GM21390 (cell line): ENCODE measurements at regions not wholly inside any gene's neighbourhood (a gene's known extent, or its start where the extent isn't known, plus 50 kb on each side); places are given as distances from the start of the nearest gene placed in this dataset.

Experiments
- ATAC-seq: cut with Tn5 transposase; IDR thresholded peaks from one replicate; pipeline ENCODE4 v1.9.1; 2021; ENCODE audit not compliant: unreplicated experiment

DNA sequence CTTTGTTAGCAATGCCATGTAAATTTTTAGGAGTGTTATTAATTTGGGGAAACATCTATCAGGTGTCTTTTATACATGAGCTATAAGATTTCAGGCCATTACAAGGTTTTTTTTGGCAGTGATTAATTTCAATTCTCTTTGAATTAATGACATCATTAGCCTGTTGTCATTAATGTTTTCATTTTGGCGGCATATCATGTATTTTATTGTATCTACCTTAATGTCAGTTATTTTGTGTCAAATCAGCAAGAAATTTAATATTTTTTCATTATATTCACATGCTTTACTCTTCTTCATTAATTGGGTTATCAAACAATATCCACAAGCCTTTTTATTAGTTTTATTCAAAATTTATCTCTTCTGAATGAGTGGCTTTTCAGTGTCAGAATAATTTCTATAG is 153.0 kb upstream of the CAND1 start:
- ATAC-seq, result no peak

DNA sequence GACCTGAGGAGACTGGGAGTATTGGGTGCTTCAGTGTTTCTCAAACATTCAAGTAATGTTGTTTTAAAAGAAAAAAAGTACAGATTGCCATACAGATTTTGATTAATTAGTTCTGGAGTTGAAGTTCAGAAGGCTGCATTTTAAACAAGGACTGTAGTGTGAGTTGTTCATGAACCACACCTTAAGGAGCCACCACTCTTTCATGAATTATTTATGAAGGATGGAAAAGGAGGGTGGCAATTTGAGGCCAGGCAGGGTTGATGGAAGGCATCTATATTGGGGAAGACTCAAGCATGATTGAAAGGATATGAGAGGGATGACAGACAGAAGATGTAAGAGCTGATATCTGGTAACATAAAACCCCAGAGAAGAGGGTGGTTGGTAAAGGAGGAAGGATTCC is 146.6 kb upstream of the CAND1 start:
- ATAC-seq, result no peak

DNA sequence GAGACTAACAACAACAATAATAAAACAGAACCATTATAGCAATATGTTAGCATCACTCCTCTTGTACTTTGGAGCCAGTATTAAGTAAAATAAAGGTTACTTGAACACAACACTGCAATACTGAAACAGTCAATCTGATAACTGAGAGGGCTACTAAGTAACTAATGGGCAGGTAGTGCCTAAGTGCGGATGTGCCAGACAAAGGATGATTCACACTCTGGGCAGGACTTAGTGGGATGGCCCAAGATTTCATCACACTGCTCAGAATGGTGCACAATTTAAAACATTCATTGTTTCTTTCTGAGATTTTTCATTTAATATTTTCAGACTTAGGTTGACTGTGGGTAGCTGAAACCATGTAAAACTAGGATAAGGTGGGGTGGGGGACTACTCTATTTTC is 131.9 kb upstream of the CAND1 start:
- ATAC-seq, result no peak

DNA sequence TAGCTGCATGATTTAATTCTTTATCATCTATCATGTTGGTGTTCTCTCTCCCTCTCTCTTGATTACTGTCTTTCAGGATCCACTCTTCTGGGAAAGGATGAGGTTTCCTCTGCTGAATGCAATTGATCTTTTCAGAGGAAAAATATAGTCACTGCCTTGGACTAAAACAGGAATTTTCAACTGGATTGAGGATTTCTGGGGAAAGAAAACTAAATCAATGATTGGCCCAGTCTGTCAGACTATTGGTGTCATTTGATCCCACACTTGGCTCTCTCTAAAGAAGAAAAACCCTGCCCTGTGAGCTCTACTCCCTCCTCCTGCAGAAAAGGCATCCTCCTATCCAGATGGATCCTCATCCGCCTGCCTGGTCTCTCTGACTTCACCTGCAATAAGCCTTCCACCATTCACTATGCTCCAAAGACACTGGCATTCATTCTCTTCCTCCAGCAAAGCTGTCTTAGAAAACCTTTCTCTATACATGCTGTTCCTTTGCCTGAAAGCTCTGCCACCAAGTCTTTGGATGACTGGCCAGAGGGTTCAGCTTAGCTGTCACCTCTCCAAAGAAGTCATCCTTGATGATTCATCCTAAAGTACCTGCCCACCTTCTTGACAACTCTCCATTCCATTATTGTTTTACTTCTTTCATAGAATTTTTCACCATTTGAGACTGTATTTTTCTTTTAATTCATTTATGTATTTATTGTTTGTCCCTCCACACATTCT is 127.7 kb upstream of the CAND1 start:
- ATAC-seq, result no peak

DNA sequence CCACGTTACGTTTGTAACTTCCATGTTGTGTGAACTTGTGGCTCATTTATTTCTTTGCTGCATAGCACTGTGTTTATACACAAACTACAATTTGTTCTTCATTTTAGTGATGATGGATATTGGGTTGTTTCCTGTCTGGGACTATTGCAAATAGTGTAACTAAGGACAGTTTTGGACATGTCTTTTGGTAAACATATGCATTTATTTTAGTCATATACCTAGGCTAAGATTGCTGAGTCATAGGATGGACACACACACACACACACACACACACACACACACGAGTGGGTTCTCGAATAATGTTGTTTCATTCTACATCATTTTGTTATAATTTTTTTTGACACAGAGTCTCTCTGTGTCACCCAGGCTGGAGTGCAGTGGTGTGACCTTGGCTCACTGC is 123.5 kb upstream of the CAND1 start:
- no peak for ATAC-seq

DNA sequence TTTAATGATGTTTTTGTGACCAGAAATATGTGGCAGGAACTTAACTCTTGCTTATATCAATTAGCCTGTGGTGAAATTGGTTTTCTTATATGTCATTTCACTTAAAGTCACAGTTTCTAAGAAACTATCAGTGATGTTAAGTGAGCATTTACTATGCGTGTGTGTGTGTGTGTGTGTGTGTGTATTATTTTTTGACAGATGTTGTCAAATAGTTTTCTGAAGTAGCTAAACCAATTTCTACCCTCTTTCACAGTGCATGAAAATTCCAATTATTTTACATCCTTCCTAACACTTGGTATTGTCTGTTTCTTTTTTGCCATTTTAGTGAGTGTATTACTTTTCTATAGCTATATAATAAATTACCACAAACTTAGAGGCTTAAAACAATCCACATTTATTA is 122.1 kb upstream of the CAND1 start:
- ATAC-seq, result no peak

DNA sequence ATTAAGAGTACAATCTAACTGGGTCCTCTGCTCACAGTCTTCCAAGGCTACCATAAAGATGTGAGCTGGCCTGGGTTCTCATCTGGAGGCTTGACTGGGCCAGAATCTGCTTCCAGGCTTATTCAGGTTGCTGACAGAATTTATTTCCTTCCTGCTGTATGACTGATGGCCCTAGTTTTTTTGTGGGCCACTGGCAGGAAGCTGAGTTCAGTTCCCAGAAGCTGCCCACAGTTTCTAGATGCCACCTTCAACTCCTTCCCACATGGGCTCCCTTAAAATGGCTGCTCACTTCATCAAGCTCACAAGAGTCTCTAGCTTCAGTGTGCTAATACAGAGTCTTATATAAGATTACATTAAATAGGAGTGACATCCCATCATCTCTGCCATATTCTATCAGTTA is 121.7 kb upstream of the CAND1 start:
- no peak for ATAC-seq

DNA sequence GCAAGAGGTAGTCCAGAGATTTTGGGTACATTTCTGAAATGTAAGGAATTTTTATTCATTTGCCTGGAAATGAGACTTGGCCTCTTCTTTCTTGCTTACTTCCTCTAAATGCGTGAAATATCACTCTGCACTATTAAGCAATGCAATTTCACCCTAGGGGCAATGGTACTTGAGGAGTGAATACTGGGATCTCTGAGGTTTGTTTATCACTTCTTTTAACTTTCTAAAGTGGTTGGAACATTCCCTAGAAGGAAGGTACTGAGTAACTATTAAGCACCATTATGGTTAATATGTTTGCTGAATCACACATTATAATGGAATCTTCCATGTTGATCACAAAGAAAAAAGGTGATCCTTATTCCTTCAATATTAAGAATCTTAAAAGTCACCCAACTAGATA is 120.9 kb upstream of the CAND1 start:
- ATAC-seq, result no peak

DNA sequence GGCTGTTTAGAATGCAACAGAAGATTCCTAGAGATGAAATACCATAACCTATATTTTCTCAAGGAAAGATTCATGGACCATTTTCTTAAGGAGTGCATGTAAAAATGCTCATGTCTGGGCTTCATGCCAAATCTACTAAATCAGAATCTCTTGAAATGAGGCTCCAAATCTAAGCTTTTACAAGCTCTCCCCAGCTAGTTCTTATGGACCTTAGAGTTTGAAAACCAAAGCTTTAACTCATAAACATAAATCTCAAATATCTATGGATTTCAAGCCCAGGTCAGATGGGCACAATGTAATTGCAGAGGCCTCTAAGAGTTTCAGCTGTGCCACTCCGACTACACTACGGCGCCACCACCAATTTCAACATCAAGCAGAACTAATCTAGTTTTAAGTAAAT is 117.3 kb upstream of the CAND1 start:
- ATAC-seq, result no peak

DNA sequence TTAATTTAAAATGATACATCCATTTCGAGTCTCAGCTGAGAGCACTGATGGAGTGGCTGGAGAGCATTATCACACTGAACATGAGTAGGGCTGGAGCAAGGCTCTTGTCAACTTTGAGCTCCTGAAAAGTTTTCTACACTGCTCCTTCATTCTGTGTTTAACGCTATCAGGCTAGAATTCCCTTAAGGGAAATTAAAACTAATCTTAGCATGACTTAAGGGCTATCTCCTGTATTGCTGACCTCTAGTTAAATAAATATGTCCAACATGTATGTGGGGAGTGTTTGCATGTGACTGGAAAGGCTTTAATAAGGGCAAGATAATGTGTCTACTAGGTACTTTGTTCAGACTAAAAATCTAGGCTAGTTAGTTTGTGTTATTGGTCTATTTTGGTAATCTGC is 116.7 kb upstream of the CAND1 start:
- ATAC-seq, result no peak

DNA sequence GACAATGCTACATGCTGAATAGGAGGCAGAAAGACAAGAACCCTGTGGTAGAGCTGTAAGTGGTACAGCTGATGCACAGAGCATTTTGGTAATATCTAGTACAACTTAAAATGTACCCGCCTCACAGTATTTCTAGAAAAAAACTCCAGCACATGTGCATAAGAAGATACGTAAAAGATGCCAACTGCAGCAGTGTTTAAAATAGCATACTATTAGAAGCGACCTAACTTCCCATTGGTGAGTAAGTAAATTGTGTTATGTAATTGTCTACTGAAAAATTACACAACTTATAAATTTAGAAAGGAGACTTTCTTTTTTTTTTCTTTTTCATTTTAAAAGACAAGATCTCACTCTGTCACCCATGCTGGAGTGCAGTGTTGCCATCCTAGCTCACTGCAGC is 114.3 kb upstream of the CAND1 start:
- ATAC-seq, result no peak

DNA sequence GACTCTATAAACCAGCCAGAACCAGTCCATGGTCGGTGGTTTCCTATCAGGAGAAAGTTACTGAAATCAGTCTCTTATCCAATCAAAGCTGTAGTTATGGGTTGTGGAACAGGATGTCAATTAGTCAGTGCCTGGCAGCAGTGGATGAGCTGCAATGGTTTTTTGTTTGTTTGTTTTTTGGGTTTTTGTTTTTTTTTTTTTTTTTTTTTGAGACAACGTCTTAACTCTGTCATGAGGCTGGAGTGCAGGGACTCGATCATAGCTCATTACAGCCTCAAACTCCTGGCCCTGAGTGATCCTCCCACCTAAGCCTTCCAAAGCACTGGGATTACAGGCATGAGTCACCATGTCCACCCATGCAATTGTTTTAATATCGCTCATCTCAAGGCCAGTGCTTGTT is 113.3 kb upstream of the CAND1 start:
- ATAC-seq, result no peak

DNA sequence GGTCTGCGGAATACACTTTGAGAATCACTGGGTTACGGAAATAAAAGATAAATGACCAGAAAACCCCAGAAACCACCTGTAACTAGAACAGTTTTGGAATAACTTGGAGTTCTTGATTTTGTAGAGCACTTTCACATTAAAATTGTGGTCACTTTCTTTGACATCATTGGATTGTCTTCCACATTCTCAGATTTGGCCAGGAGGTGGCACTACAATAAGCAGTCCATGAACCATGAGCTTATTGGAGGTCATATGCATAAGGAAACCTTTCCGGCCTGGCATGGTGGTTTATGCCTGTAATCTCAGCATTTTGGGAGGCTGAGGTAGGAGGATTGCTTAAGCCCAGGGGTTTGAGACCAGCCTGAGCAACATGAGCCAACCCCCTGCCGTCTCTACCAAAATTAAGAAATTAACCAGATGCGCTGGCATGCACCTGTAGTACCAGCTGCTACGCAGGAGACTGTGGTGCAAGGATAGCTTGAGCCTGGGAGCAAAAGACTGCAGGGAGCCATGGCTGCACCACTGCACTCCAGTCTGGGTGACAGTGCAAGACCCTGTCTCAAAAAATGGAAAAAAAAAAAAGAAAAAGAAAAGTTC is 107.7 kb upstream of the CAND1 start:
- ATAC-seq, result peak; percentile 76

DNA sequence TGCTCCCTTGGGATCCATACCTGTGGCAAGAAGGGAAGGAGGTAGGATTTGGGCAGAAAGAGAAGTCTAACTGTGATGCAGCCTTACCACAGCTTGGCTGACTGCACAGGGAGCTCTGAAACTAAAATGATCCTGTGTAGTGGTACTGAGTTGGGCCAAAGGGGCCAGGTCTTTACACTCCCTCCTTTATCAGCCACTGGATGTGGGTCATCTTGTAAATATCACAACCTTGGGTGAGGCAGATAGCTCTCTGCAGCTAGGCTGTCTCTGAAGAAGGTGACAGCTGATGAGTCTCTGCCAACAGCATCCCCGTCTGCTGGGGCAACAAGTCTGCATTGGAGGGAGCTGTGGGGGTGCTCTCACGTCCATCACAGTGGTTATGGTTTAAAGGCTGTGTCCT is 95.9 kb upstream of the CAND1 start:
- no peak for ATAC-seq

DNA sequence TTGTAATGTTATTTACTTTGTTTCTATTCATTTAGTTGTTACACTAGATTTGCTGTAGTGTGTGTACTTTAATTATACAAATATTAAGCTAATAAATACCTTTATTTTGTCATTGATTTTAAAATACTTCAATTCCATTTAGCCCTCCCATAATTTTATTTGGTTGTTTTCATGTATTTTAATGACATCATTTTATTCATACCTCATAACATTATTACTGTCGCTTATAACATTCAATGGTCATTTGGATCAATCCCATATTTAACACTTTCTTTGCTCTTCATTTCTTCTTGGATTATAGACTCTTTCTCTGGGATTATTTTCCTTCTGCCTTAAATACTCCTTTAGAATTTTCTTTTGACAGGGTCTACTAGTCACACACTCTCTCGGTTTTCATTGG is 86.6 kb upstream of the CAND1 start:
- ATAC-seq, result no peak

DNA sequence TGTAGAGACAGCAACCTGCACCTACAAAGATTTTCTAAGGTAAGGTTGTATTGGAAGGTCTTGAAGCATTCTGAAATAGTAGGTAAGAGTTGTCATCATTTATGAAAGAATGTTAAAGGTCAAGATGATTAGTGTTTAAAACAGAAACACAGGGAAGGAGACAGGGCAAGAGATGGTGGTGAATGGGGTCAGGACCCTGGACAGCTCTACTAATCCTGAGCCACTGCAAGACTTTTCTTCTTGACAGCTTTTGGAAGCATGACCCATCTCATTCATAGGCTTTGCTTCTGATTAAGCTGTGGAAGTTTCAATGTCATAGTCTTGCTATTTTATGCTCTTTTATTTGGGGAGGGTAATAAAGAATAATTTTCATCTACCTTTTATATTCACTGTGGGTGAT is 75.5 kb upstream of the CAND1 start:
- no peak for ATAC-seq

DNA sequence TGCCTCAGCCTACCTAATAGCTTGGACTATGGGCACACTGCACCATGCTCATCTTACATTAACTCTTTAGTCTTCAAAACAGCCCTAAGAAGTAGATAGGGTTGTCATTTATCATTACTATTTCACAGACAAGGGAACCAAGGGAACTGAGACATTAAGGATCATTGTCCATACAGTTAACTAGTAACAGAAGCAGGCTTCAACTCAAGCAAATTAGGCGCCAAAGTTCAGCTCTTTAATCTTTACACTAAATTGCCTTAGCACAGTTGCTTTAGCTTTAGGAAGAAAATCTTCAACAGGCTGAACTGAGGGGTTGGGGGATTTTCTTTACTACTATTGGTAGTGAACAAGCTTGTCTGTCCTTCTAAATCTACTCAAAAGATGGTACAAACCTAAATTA is 68.8 kb upstream of the CAND1 start:
- ATAC-seq, result no peak

DNA sequence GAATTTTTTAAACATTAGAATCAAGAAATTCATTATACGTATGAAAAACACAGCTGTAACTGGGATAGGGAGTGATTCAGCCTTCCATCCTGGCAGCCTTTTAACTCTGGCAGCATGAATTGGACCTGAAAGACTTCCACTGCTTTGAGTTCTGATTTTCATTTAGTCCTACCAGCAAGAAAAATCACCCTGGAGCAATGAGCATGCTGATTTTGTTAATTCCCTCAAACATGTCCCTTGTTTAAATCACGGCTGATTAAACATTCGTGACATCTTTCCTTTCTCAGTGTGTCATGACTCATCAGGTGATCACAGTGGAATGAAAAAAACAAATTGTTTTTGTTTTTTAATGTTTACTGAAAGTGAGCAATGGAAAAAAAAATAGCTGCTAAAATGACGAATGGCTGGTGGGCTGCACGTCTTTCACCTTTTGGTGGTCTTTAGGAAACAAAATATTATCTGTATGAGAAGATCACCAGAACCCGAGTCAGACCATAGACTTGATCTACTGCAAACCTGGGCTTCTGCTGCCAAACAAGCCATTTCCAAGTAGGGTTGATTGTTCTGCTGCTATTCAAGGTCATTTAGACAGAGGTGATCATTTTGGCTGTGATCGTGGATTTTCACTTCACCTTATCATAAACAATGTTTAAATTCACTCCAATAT is 67.0 kb upstream of the CAND1 start:
- ATAC-seq, result peak; percentile 18

DNA sequence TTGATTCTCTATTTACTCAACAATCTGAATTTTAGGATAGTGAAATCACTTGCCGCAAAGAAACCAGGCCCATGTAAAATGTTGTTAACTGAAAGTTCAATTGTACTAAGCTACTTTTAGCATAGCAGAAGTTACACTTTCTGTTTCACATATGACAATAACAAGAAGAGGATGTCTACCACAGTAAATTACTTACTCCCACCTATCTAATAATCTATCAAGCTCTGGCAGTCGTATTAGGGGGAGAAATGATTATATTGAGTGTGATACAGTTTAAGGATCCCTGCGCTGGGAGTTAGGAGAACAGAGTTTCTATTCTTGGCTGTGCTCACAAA is 66.5 kb upstream of the CAND1 start:
- peak; percentile 81 for ATAC-seq

DNA sequence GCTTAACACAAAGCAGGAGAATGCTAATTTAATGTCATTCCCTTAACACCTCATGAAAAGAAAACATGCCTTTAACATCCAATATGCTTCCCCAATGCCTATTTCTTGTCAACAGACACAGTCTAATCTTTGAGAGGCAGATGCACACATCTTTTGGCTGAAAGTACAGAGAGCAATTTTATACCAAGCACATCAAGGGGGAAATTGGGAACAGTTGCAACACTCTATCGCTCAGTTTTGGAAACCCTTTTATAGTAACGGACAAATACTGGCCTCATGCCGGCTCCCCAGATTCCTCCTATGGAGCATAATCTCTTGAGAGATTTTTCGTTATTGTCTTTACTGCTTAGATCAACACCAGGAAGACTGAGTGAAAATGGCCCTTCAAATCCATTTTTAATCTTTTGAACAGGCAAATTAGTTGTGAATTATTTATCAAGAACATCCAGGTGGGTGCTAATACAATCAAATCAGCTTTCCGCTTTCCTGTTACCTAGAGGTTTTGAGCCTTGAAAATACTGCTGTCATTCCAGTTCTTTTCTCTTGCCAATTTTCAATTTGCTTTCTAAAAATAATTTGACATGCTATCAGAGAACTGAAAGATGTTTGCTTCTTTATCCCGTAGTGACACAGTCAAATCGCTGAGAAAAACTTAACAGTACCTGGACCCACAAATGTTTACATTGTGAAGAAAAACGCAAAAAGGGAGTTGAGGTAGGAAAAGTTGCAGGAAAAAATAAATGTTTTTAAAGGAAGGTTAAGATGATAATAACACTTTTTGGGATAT is 60.7 kb upstream of the CAND1 start:
- ATAC-seq, result no peak

DNA sequence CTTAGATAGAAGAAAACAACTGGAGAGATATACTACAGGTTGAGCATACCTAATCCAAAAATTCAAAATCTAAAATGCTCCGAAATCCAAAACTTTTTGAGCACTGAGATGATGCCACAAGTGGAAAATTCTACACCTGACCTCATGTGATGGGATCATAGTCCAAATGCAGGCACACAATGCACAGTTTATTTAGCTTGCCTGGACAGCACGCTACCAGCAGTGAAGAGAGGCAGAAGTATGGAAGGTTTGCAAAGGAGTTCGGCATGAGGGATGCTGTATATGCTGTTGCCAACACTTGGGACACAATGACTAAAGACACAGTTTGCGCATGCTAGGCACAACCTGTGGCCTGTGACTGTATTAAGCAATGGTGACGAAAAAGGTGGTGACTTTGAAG is 58.1 kb upstream of the CAND1 start:
- no peak for ATAC-seq

DNA sequence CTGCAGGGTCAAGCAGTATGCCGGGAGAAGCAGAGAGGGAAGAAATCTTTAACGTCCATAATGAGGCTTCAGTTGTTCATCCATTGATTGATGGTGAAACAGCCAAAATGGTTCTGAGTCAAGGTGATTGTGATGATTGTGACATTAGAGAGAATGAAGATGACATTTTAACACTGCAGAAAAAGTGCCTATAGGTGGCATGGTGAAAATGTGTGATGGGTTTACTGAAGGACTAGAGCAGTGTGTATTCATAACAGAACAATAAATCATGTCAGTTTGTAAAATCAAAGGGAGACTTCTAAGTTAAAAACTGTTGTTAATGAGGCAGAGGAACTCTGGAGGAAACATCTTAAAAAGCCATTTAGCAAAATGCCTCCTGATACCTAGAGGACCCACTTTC is 57.7 kb upstream of the CAND1 start:
- ATAC-seq, result no peak
